Thoracic aorta (tissue), 2 donors: ENCODE measurements at regions not wholly inside any gene's neighbourhood (a gene's known extent, or its start where the extent isn't known, plus 50 kb on each side); places are given as distances from the start of the nearest gene placed in this dataset.

Experiments used
- ATAC-seq: fragments of 150-250 bp; one replicate; pipeline ENCODE4 v1.8.0; 2017; ENCODE audit warnings: low read depth; ENCODE audit not compliant: insufficient number of reproducible peaks, low FRiP score
- DNase-seq: peaks from one replicate; pipeline ENCODE4 v3.0.0-alpha.2; 2020; ENCODE audit warnings: low spot score
- H3K27ac ChIP-seq, 2 donors: fragments of 200-600 bp; sonication (generic); 1 replicate in 1 of 2; 2 replicates in 1 of 2; pipeline ENCODE4 v1.5.1; 2016; ENCODE audit warnings: mild to moderate bottlenecking in 2 of 2, moderate library complexity in 2 of 2
- H3K27me3 ChIP-seq: fragments of 200-600 bp; sonication (generic); replicated peaks from 2 replicates; pipeline ENCODE4 v1.6.0; 2016; ENCODE audit warnings: mild to moderate bottlenecking; ENCODE audit not compliant: insufficient read depth
- H3K36me3 ChIP-seq: fragments of 200-600 bp; sonication (generic); one replicate; pipeline ENCODE4 v1.5.1; 2016
- H3K4me1 ChIP-seq, 2 donors: fragments of 200-600 bp; sonication (generic); 1 replicate in 1 of 2; 2 replicates in 1 of 2; pipeline versions ENCODE4 v1.5.1 to v1.6.0; 2016; ENCODE audit warnings: low read depth in 2 of 2, mild to moderate bottlenecking in 1 of 2; ENCODE audit not compliant: control insufficient read depth in 1 of 2
- H3K4me3 ChIP-seq: fragments of 200-600 bp; sonication (generic); 2 replicates; pipeline ENCODE4 v1.5.1; 2016; ENCODE audit warnings: mild to moderate bottlenecking
- H3K9me3 ChIP-seq: fragments of 200-600 bp; sonication (generic); 2 replicates; pipeline ENCODE4 v1.5.1; 2016
- TF ChIP-seq, protein P1 (sequence below): fragments of 200-600 bp; sonication (generic); IDR thresholded peaks from one replicate; pipeline ENCODE4 v1.5.1; 2019; ENCODE audit warnings: antibody characterized with exemption

DNA sequence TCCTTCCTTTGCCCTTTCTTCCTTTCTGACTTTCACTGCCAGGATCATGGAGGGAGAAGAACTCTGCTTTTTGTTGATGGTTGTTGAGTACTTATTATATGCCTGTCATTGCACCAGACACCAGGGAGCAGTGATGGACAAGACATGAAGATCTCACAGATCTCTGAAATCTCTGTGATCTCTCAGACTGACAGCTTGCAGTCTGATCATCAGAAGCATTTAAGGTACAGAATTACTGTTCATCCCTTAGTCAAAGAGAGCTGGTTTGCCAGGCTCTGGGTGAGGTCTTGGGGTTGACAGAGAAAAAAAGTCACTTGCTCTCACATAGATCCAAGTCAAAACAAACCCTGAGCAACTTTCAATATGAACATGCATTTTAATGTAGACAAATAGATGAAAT lies 299.5 kb upstream of the FMN2 start:
- no peaks in the 10 kb centered on the region for H3K27me3 ChIP-seq
- no peaks in the 10 kb centered on the region for H3K36me3 ChIP-seq
- H3K4me3 ChIP-seq, result no peak overlapping the region
- ATAC-seq, result no peak
- H3K9me3 ChIP-seq, result no peaks in the 10 kb centered on the region
- no peaks in the 10 kb centered on the region for H3K4me1 ChIP-seq
- TF ChIP-seq, protein P1, sequence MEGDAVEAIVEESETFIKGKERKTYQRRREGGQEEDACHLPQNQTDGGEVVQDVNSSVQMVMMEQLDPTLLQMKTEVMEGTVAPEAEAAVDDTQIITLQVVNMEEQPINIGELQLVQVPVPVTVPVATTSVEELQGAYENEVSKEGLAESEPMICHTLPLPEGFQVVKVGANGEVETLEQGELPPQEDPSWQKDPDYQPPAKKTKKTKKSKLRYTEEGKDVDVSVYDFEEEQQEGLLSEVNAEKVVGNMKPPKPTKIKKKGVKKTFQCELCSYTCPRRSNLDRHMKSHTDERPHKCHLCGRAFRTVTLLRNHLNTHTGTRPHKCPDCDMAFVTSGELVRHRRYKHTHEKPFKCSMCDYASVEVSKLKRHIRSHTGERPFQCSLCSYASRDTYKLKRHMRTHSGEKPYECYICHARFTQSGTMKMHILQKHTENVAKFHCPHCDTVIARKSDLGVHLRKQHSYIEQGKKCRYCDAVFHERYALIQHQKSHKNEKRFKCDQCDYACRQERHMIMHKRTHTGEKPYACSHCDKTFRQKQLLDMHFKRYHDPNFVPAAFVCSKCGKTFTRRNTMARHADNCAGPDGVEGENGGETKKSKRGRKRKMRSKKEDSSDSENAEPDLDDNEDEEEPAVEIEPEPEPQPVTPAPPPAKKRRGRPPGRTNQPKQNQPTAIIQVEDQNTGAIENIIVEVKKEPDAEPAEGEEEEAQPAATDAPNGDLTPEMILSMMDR, result no peak
- DNase-seq, result no peak
- no peak overlapping the region for H3K27ac ChIP-seq

DNA sequence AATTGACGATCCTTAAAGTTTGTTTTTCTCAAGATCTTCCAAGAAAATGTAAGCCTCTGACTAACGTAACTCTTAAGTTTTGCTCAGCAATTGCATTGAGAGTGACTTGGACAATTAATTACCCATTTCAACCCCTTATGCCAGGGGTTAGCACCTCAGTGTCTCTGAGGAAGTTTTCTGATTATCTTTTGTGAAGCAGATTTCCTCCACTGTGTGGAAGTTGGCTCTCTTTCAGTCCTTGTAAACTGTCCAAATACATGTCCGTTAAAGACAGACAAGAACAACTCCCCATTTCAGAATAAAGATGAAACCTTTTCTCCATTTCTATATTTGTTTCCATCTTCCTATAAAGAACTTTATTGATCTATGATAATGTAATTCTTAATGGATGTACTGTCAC lies 296.4 kb upstream of the FMN2 start:
- no peaks in the 10 kb centered on the region for H3K4me1 ChIP-seq
- no peak overlapping the region for H3K27ac ChIP-seq
- no peaks in the 10 kb centered on the region for H3K9me3 ChIP-seq
- TF ChIP-seq, protein P1, result no peak
- no peaks in the 10 kb centered on the region for H3K27me3 ChIP-seq
- no peak overlapping the region for H3K4me3 ChIP-seq
- no peak for ATAC-seq
- no peaks in the 10 kb centered on the region for H3K36me3 ChIP-seq
- no peak for DNase-seq

DNA sequence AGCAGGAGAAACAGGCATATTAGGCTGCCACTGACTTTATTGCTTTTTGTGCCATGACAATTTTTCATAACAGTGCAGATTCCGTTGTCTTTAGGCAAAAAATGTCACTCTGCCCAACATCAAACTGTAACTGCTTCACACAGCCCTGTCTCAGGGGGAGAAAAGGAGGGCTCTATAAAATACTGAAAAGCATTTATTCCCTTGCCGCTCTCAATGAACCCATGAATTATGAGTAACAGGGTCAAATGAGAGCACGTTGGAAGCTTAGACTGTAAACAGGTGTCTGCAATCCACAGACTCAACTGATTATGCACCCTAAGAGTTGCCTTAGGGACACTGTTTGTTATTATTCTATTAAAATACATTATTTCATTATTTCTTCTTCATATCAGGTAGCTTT lies 292.1 kb upstream of the FMN2 start:
- H3K4me3 ChIP-seq, result no peak overlapping the region
- no peak overlapping the region for H3K27ac ChIP-seq
- no peak for ATAC-seq
- TF ChIP-seq, protein P1, result no peak
- no peak for DNase-seq
- H3K9me3 ChIP-seq, result no peaks in the 10 kb centered on the region
- no peaks in the 10 kb centered on the region for H3K27me3 ChIP-seq
- no peaks in the 10 kb centered on the region for H3K4me1 ChIP-seq
- H3K36me3 ChIP-seq, result no peaks in the 10 kb centered on the region

DNA sequence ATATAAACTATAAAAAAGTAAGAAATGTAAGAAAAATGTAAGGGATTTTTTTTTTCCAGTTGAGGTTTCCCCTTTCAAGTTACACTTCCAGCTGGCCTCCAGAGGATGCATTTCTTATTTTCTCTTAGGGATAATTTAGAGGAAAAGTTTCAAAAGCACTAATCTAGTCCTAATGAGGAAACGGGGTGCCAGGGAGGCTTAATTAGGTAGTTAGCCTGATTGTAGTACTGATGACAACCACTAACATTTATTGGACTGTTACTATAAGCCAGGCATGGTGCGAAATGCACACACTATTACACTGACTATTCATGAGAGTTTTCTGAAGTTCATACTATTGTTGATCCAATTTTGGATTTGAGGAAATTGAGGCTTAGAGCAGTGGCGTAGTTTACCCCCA lies 290.8 kb upstream of the FMN2 start:
- Histone ChIP-seq H3K4me3 (no peak overlapping the region), H3K27me3 (no peaks in the 10 kb centered on the region), H3K36me3 (no peaks in the 10 kb centered on the region), H3K9me3 (no peaks in the 10 kb centered on the region), H3K4me1 (no peaks in the 10 kb centered on the region), H3K27ac (no peak overlapping the region)
- ATAC-seq, result no peak
- DNase-seq, result no peak
- TF ChIP-seq, protein P1, result no peak

DNA sequence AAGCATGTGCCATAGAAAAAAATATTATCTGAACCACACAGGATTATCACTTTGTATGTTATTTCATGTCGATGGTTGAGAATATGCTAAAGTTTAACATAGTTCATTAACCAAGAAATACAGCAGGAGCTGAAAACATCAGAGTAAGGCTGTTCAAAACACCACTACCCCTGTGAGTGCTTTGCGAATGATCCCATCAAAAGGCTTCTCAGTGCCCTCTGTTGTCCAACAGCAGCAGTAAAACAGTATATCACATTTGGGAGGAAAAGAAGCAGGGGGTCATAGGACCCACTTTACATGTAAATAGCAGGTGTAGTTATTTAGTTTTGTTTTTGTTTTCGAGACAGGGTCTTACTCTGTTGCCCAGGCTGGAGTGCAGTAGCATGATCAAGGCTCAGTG lies 289.4 kb upstream of the FMN2 start:
- Histone ChIP-seq H3K9me3 (no peaks in the 10 kb centered on the region), H3K27me3 (no peaks in the 10 kb centered on the region), H3K4me1 (peaks cover 0 to 2% of the 10 kb centered on the region in 2 donors), H3K27ac (no peak overlapping the region), H3K36me3 (no peaks in the 10 kb centered on the region), H3K4me3 (no peak overlapping the region)
- DNase-seq (no peak), ATAC-seq (no peak)
- TF ChIP-seq, protein P1, result no peak
